GM19328 (cell line): ENCODE measurements at regions not wholly inside any gene's neighbourhood (a gene's known extent, or its start where the extent isn't known, plus 50 kb on each side); places are given as distances from the start of the nearest gene placed in this dataset.

Experiments
- ATAC-seq: cut with Tn5 transposase; IDR thresholded peaks from one replicate; pipeline ENCODE4 v1.9.1; 2021; ENCODE audit warnings: mild to moderate bottlenecking, moderate library complexity; ENCODE audit not compliant: unreplicated experiment

GRCh38 chr1:209428241-209428921 lies 155.1 kb upstream of the CAMK1G start:
- no peak for ATAC-seq

DNA sequence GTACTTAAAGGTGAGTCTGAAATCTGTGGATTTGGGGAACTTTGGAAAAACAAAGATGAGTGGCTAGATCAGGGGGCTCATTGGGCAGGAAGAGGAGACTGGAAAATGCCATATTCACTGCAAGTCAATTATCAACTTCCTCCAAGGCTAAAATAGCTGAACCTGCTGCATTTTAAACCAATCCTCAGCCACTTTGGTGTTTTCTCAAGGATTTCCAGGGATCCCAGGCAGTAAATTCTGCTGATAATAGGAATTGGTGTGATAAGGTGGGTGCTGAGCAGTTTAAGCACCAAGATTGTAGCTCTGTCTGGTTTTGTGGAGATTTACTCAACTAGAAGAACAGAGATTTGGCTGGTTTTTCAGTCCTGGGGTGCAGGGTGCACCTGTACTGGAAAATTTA lies 153.9 kb upstream of the CAMK1G start:
- ATAC-seq: no peak

GRCh38 chr1:209430107-209430506 lies 153.4 kb upstream of the CAMK1G start:
- no peak for ATAC-seq

GRCh38 chr1:209430821-209431259 lies 152.7 kb upstream of the CAMK1G start:
- no peak for ATAC-seq

DNA sequence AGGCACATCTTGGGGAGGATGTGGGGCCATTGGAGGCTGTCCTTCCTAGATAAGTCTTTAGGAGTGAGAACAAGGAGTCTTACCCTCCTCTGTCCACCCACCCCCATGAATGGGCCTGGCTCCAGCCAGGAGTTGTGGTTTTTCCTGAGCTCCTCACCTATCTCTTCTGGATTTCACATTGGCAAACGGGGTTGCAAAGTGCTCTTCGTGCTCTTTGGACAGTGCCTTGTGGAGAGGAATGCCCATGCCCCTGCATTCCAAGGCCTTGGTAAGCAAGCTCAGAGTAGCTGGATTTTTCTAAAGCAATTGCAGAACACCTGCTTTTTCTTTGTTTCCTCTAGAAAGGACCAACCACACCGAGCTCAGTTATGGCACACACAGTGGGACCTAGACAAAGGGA lies 152.1 kb upstream of the CAMK1G start:
- no peak for ATAC-seq

GRCh38 chr1:209431813-209432442 lies 151.6 kb upstream of the CAMK1G start:
- no peak for ATAC-seq

- no peak for ATAC-seq
Observed at GRCh38 chr1:209432443-209432825, 151.1 kb upstream of the CAMK1G start.

- ATAC-seq: no peak
Observed at GRCh38 chr1:209433649-209434031, 149.9 kb upstream of the CAMK1G start.

- ATAC-seq: no peak
Observed at GRCh38 chr1:209434066-209434465, 149.4 kb upstream of the CAMK1G start.

DNA sequence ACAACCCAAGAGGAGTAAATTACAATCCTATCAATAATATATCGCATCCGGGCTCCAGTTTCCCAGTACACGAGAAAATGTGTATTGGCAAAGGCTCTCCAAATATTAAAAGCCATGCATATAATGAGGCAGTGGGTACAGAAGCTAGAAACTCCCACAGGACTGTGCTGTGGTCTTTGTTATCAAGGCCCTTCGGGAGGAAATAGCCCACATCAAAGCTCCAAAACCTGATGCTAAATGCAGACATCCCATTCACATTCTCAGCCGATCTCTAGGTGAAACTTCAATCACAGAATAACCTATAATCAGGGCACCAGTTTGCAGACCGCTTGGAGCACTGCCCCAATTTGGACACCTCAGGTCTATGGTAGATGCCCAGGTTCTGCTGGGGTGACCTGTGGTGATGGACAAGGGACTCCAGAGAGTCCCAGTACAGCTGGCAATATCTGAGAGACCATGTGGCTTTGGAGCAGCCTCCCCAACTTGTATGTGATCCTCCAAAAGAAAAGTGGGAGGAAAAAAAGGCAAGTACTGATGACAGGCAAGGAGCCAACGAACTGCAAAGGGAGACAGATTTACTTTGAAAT lies 148.8 kb upstream of the CAMK1G start:
- ATAC-seq: no peak

DNA sequence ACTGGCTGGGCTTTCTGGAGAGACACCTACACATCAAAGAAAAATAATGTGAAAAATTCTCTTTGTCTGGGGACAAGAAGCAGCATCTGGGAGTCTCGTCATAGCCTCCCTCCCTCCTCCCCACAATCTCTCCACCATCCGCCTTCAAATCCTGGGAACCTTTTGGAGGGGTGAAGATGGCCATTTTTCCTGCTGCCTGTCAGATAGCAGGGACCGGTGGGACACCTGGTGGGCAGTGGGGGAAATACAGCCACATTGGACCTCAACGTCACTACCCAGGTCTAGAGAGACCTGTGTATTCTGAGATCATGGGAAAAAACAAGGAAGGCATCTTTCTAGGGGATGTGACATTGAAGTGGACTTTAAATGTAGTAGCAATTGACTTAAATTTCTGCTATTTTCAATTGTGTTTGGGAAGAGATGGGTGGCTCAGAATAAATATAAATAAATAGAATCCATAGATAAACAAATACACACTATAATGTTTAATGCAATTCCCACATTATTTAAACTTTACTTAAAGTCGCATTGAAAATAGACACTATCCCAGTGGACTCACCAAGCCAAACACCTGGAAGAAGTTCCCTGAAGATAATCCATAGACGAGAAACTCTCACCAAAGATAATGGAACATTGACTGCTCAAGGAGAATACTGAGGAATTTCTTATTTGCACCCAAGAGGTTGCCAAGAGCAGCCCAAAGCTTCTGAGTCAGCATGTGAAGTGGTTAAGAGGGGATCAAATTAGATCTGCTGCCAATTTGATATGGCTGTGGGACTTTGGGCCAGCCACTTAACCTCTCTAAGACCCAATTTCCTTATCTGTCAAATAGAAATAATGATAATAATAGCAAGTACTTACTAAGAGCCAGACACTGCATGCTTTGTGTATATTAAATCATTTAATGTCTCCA lies 147.6 kb upstream of the CAMK1G start:
- peak; percentile 73 for ATAC-seq

GRCh38 chr1:209439828-209440227 lies 143.7 kb upstream of the CAMK1G start:
- no peak for ATAC-seq

GRCh38 chr1:209443361-209443931 lies 140.1 kb upstream of the CAMK1G start:
- ATAC-seq: no peak

DNA sequence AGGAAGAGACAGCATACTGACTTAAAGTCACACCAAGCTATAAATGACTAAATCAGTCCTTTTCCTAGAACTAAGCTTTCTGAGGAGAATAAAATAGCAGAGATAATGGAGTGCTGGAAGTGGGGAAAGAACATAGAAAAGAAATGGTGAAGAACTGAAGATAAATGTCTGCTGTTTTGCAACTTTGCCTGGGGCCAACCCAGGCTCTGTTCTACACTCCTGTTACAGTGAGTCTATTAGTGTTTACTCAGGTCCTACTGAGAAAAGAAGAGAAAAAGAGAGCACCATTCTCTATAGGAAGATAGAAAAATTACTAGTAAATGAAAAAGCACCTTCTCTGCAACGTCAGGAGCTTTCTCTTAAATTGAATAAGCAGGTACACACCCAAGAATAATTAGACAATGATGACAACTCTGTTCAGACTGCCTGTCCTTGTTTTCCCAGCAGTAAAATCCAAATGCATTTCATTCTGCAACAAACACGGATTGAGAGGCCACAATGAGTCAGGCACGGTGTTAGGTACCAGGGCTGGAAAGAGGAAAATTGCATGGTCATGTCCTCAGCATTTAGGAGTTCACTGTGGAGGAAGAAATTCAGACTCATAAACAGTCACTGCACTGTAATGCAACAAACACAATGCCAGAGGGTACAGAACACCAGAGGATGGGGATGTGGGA lies 139.4 kb upstream of the CAMK1G start:
- no peak for ATAC-seq

DNA sequence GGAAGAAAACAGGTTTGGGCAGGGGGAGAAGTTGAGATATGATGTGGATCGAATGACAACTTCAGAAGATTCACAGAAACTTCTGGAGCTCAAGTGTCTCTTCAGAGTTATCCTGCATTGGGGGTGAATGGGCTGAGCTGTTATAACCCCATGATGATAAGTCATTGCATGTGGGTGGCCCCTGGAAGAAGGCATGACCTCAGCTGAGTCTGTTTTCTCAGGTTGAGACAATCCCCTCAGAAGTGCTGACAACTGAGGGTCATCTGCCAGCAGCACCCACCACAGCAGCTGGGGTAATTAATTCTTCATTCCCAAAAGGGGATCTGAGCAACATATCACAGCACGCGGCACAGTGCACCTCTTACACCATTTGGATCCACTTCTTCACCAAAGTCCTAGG lies 138.6 kb upstream of the CAMK1G start:
- ATAC-seq: no peak

GRCh38 chr1:209445576-209445975 lies 137.9 kb upstream of the CAMK1G start:
- no peak for ATAC-seq

DNA sequence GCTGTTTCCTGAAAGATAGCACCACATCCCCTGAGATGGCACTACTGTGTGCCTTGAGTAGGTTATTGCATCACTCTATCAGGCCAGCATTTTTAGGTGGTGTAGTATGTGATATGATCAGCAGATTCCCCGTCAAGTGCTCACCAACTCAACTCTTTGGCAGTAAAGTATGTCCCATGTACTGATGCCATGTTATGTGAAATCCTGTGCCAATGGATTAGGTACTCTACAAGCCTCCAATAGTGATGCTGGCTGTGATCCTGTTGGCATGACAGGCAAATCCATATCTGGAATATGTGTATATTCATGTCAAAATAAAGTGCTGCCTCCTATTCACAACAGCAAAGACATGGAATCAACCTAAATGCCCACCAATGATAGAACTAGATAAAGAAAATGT lies 137.2 kb upstream of the CAMK1G start:
- no peak for ATAC-seq

DNA sequence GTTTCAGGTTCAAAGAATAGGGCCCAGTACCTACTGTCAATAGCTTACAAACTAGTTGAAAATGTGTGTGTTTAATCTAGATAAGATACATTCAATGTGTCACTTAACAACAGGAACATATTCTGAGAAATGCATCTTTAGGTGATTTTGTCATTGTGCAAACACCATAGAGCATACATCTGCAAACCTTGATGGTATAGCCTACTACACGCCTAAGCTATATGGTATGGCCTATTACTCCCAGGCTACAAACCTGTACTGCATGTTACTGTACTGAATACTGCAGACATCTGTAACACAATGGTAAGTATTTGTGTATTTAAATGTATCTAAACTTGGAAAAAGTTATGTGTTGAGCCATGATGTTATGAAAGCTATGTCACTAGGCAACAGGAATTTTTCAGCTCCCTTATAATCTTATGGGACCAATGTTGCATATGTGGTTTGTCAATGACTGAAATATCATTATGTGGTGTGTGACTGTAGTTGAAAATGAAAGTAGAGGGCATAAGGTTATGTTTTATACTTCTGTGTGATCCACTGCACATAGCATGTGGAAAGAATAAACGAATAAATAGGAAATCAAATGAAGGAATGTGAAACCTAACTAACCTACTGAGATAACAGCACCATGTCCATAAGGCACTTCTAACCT lies 129.0 kb upstream of the CAMK1G start:
- no peak for ATAC-seq

- ATAC-seq: no peak
Observed at GRCh38 chr1:209455145-209455544, 128.4 kb upstream of the CAMK1G start.
